B cell (primary cell): ENCODE measurements at regions not wholly inside any gene's neighbourhood (a gene's known extent, or its start where the extent isn't known, plus 50 kb on each side); places are given as distances from the start of the nearest gene placed in this dataset.

Experiments used
- CTCF ChIP-seq: fragments of 200-600 bp; IDR thresholded peaks from one replicate; pipeline ENCODE4 v1.8.0; 2022; ENCODE audit warnings: antibody characterized with exemption, mild to moderate bottlenecking
- EZH2 ChIP-seq: IDR thresholded peaks from 2 replicates; pipeline ENCODE4 v1.6.1; 2012; ENCODE audit warnings: borderline replicate concordance, low read depth, mild to moderate bottlenecking, moderate library complexity, low read length; ENCODE audit not compliant: insufficient read depth, poor library complexity, severe bottlenecking

GRCh38 chr12:27164330-27165040 lies 79.6 kb upstream of the STK38L start:
- TF ChIP-seq CTCF (no peak), EZH2 (no peak)
